GM23338 (cell line): ENCODE measurements at regions not wholly inside any gene's neighbourhood (a gene's known extent, or its start where the extent isn't known, plus 50 kb on each side); places are given as distances from the start of the nearest gene placed in this dataset.

Experiments
- ATAC-seq: fragments of 200-7000 bp; cut with Tn5 transposase; 3 replicates; pipeline ENCODE4 v1.9.1; 2020
- DNase-seq: peaks from one replicate; pipeline ENCODE4 v3.0.0-alpha.2; 2015; ENCODE audit warnings: low spot score
- H2AFZ ChIP-seq: fragments of 200-600 bp; sonication (generic); 2 replicates; pipeline ENCODE4 v1.8.0; 2016; ENCODE audit warnings: antibody characterized with exemption, mild to moderate bottlenecking, moderate library complexity
- H3F3A ChIP-seq: fragments of 200-600 bp; sonication (generic); replicated peaks from 2 replicates; pipeline ENCODE4 v1.8.0; 2017; ENCODE audit warnings: antibody characterized with exemption, mixed run types, low read depth
- H3K27ac ChIP-seq: fragments of 200-600 bp; sonication (generic); 2 replicates; pipeline ENCODE4 v1.6.1; 2016; ENCODE audit warnings: low read depth
- H3K27me3 ChIP-seq: fragments of 200-600 bp; sonication (generic); 2 replicates; pipeline ENCODE4 v1.8.0; 2016; ENCODE audit warnings: mild to moderate bottlenecking, mixed run types, moderate library complexity; ENCODE audit not compliant: insufficient read depth
- H3K36me3 ChIP-seq: fragments of 200-600 bp; sonication (generic); 2 replicates; pipeline ENCODE4 v1.8.0; 2016; ENCODE audit warnings: mild to moderate bottlenecking; ENCODE audit not compliant: insufficient read depth
- H3K4me1 ChIP-seq: fragments of 200-600 bp; sonication (generic); 2 replicates; pipeline ENCODE4 v1.8.0; 2016; ENCODE audit warnings: mild to moderate bottlenecking, moderate library complexity; ENCODE audit not compliant: insufficient read depth
- H3K4me2 ChIP-seq: fragments of 200-600 bp; sonication (generic); 2 replicates; pipeline ENCODE4 v1.7.1; 2017; ENCODE audit warnings: mixed run types
- H3K4me3 ChIP-seq: fragments of 200-600 bp; sonication (generic); 2 replicates; pipeline ENCODE4 v1.6.1; 2016; ENCODE audit warnings: mixed run types
- H3K79me2 ChIP-seq: fragments of 200-600 bp; sonication (generic); replicated peaks from 2 replicates; pipeline ENCODE4 v1.8.0; 2017; ENCODE audit warnings: mild to moderate bottlenecking; ENCODE audit not compliant: insufficient read depth
- H3K9me2 ChIP-seq: fragments of 200-600 bp; sonication (generic); 2 replicates; pipeline ENCODE4 v1.8.0; 2017; ENCODE audit not compliant: insufficient read depth
- H4K20me1 ChIP-seq: fragments of 200-600 bp; sonication (generic); replicated peaks from 2 replicates; pipeline ENCODE4 v1.8.0; 2017; ENCODE audit warnings: mild to moderate bottlenecking; ENCODE audit not compliant: insufficient read depth
- H3K27ac Mint-ChIP-seq: 2 replicates; pipeline ENCODE4 v1.8.0; 2020; ENCODE audit warnings: inconsistent platforms, mild to moderate bottlenecking, moderate library complexity, mixed read lengths
- H3K27me3 Mint-ChIP-seq: 3 replicates; pipeline ENCODE4 v1.8.0; 2022; ENCODE audit warnings: low read depth, mild to moderate bottlenecking, moderate library complexity, mixed read lengths, inconsistent platforms; ENCODE audit not compliant: insufficient read depth, poor library complexity
- H3K36me3 Mint-ChIP-seq: 3 replicates; pipeline ENCODE4 v1.8.0; 2021; ENCODE audit warnings: low read depth, mild to moderate bottlenecking, inconsistent platforms, moderate library complexity, mixed read lengths
- H3K4me1 Mint-ChIP-seq: 3 replicates; pipeline ENCODE4 v1.8.0; 2020; ENCODE audit warnings: mild to moderate bottlenecking, inconsistent platforms, mixed read lengths
- H3K4me3 Mint-ChIP-seq: 3 replicates; pipeline ENCODE4 v1.8.0; 2021; ENCODE audit warnings: moderate library complexity, mild to moderate bottlenecking, inconsistent platforms, mixed read lengths
- H3K9me3 Mint-ChIP-seq: 3 replicates; pipeline ENCODE4 v1.8.0; 2020; ENCODE audit warnings: moderate library complexity, mild to moderate bottlenecking, inconsistent platforms, mixed read lengths
- CTCF ChIP-seq, 2 experiments: fragments of 200-600 bp in 1 of 2; sonication (generic) in 1 of 2; conservative IDR thresholded peaks; 2 replicates each; pipeline versions ENCODE4 v1.5.1 to v1.6.1; 2016 to 2017; ENCODE audit warnings: antibody characterized with exemption in 2 of 2, low read depth in 2 of 2, mild to moderate bottlenecking in 2 of 2, moderate library complexity in 1 of 2
- EZH2 ChIP-seq: fragments of 200-600 bp; sonication (generic); IDR thresholded peaks from one replicate; pipeline ENCODE4 v1.8.0; 2017; ENCODE audit warnings: antibody characterized with exemption, mild to moderate bottlenecking, low read depth; ENCODE audit not compliant: unreplicated experiment
- EZH2phosphoT487 ChIP-seq: fragments of 200-600 bp; sonication (generic); IDR thresholded peaks from one replicate; pipeline ENCODE4 v1.8.1; 2018; ENCODE audit warnings: antibody characterized with exemption; ENCODE audit not compliant: unreplicated experiment
- JUNB ChIP-seq: IDR thresholded peaks from one replicate; pipeline ENCODE4 v1.6.1; 2016; ENCODE audit warnings: antibody characterized with exemption; ENCODE audit not compliant: unreplicated experiment
- POLR2AphosphoS5 ChIP-seq: IDR thresholded peaks from 2 replicates; pipeline ENCODE4 v1.6.1; 2016; ENCODE audit warnings: antibody characterized with exemption, low read depth
- STAT1 ChIP-seq: IDR thresholded peaks from one replicate; pipeline ENCODE4 v1.6.1; 2016; ENCODE audit warnings: antibody characterized with exemption; ENCODE audit not compliant: unreplicated experiment
- ZNF462 ChIP-seq: fragments of 250-450 bp; sonication (Bioruptor Pico); IDR thresholded peaks from 2 replicates; pipeline ENCODE4 v1.5.0; 2020; ENCODE audit warnings: mild to moderate bottlenecking, moderate library complexity

DNA sequence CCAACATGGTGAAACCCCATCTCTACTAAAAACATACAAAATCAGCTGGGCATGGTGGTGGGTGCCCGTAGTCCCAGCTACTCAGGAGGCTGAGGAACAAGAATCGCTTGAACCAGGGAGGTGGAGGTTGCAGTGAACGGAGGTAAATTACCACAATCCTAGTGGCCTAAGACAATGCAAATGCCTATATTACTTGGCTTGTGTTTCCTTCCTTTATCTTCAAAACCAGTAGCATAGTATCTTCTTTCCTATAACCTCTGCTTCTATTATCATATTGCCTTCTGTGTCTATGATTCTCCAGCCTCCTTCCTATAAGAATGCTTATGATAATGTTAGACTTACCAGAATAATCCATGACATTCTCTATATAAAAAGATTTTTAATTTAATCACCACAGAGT, 156.2 kb upstream of the RGS18 start (continued):
- TF ChIP-seq ZNF462 (no peak), CTCF (conservative IDR thresholded peaks at IDR 0.05; ENCODE audit: low read depth in 2 of 2) (no peak)

GRCh38 chr1:192003295-192004077, 154.8 kb upstream of the RGS18 start:
- Histone ChIP-seq H4K20me1 (no peaks in the 10 kb centered on the region), H3F3A (no peaks in the 10 kb centered on the region), H3K36me3 (no peaks in the 10 kb centered on the region), H3K9me2 (no peaks in the 10 kb centered on the region), H3K4me1 (no peaks in the 10 kb centered on the region), H3K4me3 (no peak overlapping the region), H2AFZ (no peak overlapping the region), H3K79me2 (no peaks in the 10 kb centered on the region), H3K27me3 (no peaks in the 10 kb centered on the region), H3K4me2 (no peak overlapping the region), H3K27ac (no peak overlapping the region)
- Mint-ChIP-seq H3K4me3 (no peak overlapping the region), H3K9me3 (no peaks in the 10 kb centered on the region), H3K27me3 (no peaks in the 10 kb centered on the region), H3K4me1 (no peaks in the 10 kb centered on the region), H3K27ac (no peak overlapping the region), H3K36me3 (no peaks in the 10 kb centered on the region)
- TF ChIP-seq STAT1 (no peak), JUNB (no peak), EZH2 (no peak), EZH2phosphoT487 (no peak), POLR2AphosphoS5 (no peak)
- ATAC-seq, result no peak
- no peak for DNase-seq
